C4-2B (cell line): ENCODE measurements at regions not wholly inside any gene's neighbourhood (a gene's known extent, or its start where the extent isn't known, plus 50 kb on each side); places are given as distances from the start of the nearest gene placed in this dataset.

Experiments
- CTCF ChIP-seq: fragments of 450-650 bp; conservative IDR thresholded peaks from 2 replicates; pipeline ENCODE4 v1.5.1; 2017; ENCODE audit warnings: mild to moderate bottlenecking
- ZFX ChIP-seq: fragments of 450-650 bp; IDR thresholded peaks from 2 replicates; pipeline ENCODE4 v1.6.1; 2017

GRCh38 chr6:159360306-159360705 is 191.1 kb downstream of the FNDC1 start:
- TF ChIP-seq CTCF (no peak), ZFX (no peak)
